ENCODE measurements at regions not wholly inside any gene's neighbourhood (a gene's known extent, or its start where the extent isn't known, plus 50 kb on each side); places are given as distances from the start of the nearest gene placed in this dataset.

GRCh38 chr18:32851936-32852335 lies 79.1 kb upstream of the KLHL14 start:
- H2BK15ac ChIP-seq (ENCODE audit: low read length) = no peak overlapping the region
- H2AK5ac ChIP-seq (ENCODE audit: low read depth, low read length) = no peak overlapping the region

DNA sequence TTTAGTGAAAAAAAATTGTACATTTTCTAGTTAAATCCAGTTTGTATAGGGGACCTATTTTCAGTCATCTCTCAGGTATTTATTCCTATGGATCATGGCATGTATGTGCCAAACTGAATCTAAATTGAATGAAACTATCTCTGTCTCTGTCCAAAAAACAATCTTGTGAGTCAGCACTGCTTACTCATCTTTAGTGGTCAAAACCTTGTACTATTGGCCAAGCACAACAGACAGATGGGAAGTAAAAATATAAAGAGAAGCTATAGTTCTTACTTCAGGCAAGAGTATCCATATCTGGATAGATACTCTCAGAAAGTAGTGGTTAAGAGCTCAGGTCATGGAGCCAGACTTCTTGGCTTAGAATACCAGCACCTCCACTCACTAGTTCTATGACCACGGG lies 76.0 kb upstream of the KLHL14 start:
- H3K14ac ChIP-seq (ENCODE audit: low read length) = no peak overlapping the region
- no peaks in the 10 kb centered on the region for H3K36me3 ChIP-seq (replicated peaks in 1 of 2; ENCODE audit: control insufficient read depth in 2 of 2, insufficient read depth in 2 of 2, low read length in 2 of 2)
- no peak overlapping the region for H2BK5ac ChIP-seq (ENCODE audit: low read length)
- no peak overlapping the region for H3K9ac ChIP-seq (ENCODE audit: low read depth, low read length, poor library complexity)
- no peak overlapping the region for H3K4me3 ChIP-seq (ENCODE audit: low read length in 2 of 2)
- H3K4ac ChIP-seq (ENCODE audit: low read length) = no peak overlapping the region
- no peak overlapping the region for H2BK15ac ChIP-seq (ENCODE audit: low read length)
- H3K4me2 ChIP-seq (ENCODE audit: insufficient read depth, low read length, poor library complexity, severe bottlenecking) = no peak overlapping the region
- H3K4me1 ChIP-seq (ENCODE audit: control insufficient read depth in 2 of 2, insufficient read depth in 1 of 2, low read depth in 1 of 2, low read length in 2 of 2) = peaks cover 2 to 6% of the 10 kb centered on the region in 2 donors
- H3K27me3 ChIP-seq (ENCODE audit: control insufficient read depth in 3 of 3, insufficient read depth in 3 of 3, low read depth in 1 of 3, low read length in 3 of 3) = no peaks in the 10 kb centered on the region
- H3K18ac ChIP-seq (ENCODE audit: low read length) = no peak overlapping the region
- WGBS, 2 donors (ENCODE audit: extremely low coverage in 2 of 2, insufficient read length in 2 of 2, insufficient replicate concordance in 1 of 2) = no CpG with 5 or more reads among the region's 1 CpG
- peaks cover 0 to 12% of the 10 kb centered on the region in 2 donors for H3K9me3 ChIP-seq (replicated peaks in 1 of 2; ENCODE audit: control insufficient read depth in 2 of 2, insufficient read depth in 1 of 2, low read depth in 1 of 2, low read length in 2 of 2)
- H2BK120ac ChIP-seq (ENCODE audit: low read depth, low read length) = no peak overlapping the region
- no peak overlapping the region for H3K27ac ChIP-seq (replicated peaks; ENCODE audit: low read length)
- no peak overlapping the region for H2AK5ac ChIP-seq (ENCODE audit: low read depth, low read length)
- H4K91ac ChIP-seq (ENCODE audit: low read depth, low read length, poor library complexity) = no peak overlapping the region
- H2BK12ac ChIP-seq (ENCODE audit: low read length) = no peak overlapping the region
- no peak for DNase-seq (ENCODE audit: low spot score)
- no peak overlapping the region for H3K23ac ChIP-seq (ENCODE audit: low read depth, low read length, poor library complexity)
- H3K79me1 ChIP-seq (ENCODE audit: low read depth, low read length) = no peaks in the 10 kb centered on the region
- H4K8ac ChIP-seq (ENCODE audit: low read depth, low read length) = no peak overlapping the region
- H2AFZ ChIP-seq (ENCODE audit: low read length) = no peak overlapping the region

More at GRCh38 chr18:32851936-32852335, 79.1 kb upstream of the KLHL14 start:
- no peaks in the 10 kb centered on the region for H3K27me3 ChIP-seq (ENCODE audit: control insufficient read depth in 3 of 3, insufficient read depth in 3 of 3, low read depth in 1 of 3, low read length in 3 of 3)
- DNase-seq (ENCODE audit: low spot score) = no peak
- H3K23ac ChIP-seq (ENCODE audit: low read depth, low read length, poor library complexity) = no peak overlapping the region
- no peak overlapping the region for H3K18ac ChIP-seq (ENCODE audit: low read length)
- no peak overlapping the region for H3K4me3 ChIP-seq (ENCODE audit: low read length in 2 of 2)
- H2BK120ac ChIP-seq (ENCODE audit: low read depth, low read length) = no peak overlapping the region
- no peak overlapping the region for H2BK12ac ChIP-seq (ENCODE audit: low read length)
- H3K27ac ChIP-seq (replicated peaks; ENCODE audit: low read length) = no peak overlapping the region
- no peaks in the 10 kb centered on the region for H3K79me1 ChIP-seq (ENCODE audit: low read depth, low read length)
- peaks cover 2 to 6% of the 10 kb centered on the region in 2 donors for H3K4me1 ChIP-seq (ENCODE audit: control insufficient read depth in 2 of 2, insufficient read depth in 1 of 2, low read depth in 1 of 2, low read length in 2 of 2)
- H4K91ac ChIP-seq (ENCODE audit: low read depth, low read length, poor library complexity) = no peak overlapping the region
- H3K4ac ChIP-seq (ENCODE audit: low read length) = no peak overlapping the region
- H4K8ac ChIP-seq (ENCODE audit: low read depth, low read length) = no peak overlapping the region
- H3K9ac ChIP-seq (ENCODE audit: low read depth, low read length, poor library complexity) = no peak overlapping the region
- no peak overlapping the region for H2AFZ ChIP-seq (ENCODE audit: low read length)
- H3K36me3 ChIP-seq (replicated peaks in 1 of 2; ENCODE audit: control insufficient read depth in 2 of 2, insufficient read depth in 2 of 2, low read length in 2 of 2) = no peaks in the 10 kb centered on the region
- peaks cover 0 to 12% of the 10 kb centered on the region in 2 donors for H3K9me3 ChIP-seq (replicated peaks in 1 of 2; ENCODE audit: control insufficient read depth in 2 of 2, insufficient read depth in 1 of 2, low read depth in 1 of 2, low read length in 2 of 2)
- no peak overlapping the region for H3K14ac ChIP-seq (ENCODE audit: low read length)
- no peak overlapping the region for H2BK5ac ChIP-seq (ENCODE audit: low read length)
- H3K4me2 ChIP-seq (ENCODE audit: insufficient read depth, low read length, poor library complexity, severe bottlenecking) = no peak overlapping the region

DNA sequence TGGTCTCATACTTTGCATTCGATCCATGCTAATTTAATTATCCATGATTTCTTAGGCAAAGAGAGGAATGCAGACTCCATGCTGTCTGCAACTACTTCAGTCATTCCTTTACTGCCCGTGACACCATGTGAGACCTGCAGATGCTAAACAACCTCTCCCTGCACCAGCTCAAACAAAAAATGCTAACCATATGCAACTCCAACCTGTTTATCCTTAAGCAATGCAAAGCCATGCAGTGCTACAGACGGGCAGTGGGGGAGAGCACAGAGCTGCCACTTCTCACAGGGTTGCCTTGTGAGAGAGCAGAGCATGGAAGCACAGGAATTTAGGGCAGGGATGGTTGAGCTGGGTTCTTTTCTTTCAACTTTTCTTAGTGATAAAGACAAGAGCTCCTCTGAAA lies 74.9 kb upstream of the KLHL14 start:
- Histone ChIP-seq H3K9ac (ENCODE audit: low read depth, low read length, poor library complexity) (no peak overlapping the region), H2BK12ac (ENCODE audit: low read length) (no peak overlapping the region), H4K91ac (ENCODE audit: low read depth, low read length, poor library complexity) (no peak overlapping the region), H2AK5ac (ENCODE audit: low read depth, low read length) (no peak overlapping the region), H3K9me3 (replicated peaks in 1 of 2; ENCODE audit: control insufficient read depth in 2 of 2, insufficient read depth in 1 of 2, low read depth in 1 of 2, low read length in 2 of 2) (peaks cover 0 to 19% of the 10 kb centered on the region in 2 donors), H2BK5ac (ENCODE audit: low read length) (no peak overlapping the region), H3K27me3 (ENCODE audit: control insufficient read depth in 3 of 3, insufficient read depth in 3 of 3, low read depth in 1 of 3, low read length in 3 of 3) (no peaks in the 10 kb centered on the region), H3K4me3 (ENCODE audit: low read length in 2 of 2) (no peak overlapping the region), H2BK120ac (ENCODE audit: low read depth, low read length) (no peak overlapping the region), H4K8ac (ENCODE audit: low read depth, low read length) (no peak overlapping the region), H2AFZ (ENCODE audit: low read length) (peak overlapping the region; percentile 72), H3K27ac (replicated peaks; ENCODE audit: low read length) (no peak overlapping the region), H2BK15ac (ENCODE audit: low read length) (no peak overlapping the region), H3K4me1 (ENCODE audit: control insufficient read depth in 2 of 2, insufficient read depth in 1 of 2, low read depth in 1 of 2, low read length in 2 of 2) (peaks cover 2 to 6% of the 10 kb centered on the region in 2 donors), H3K79me1 (ENCODE audit: low read depth, low read length) (no peaks in the 10 kb centered on the region), H3K14ac (ENCODE audit: low read length) (no peak overlapping the region), H3K4me2 (ENCODE audit: insufficient read depth, low read length, poor library complexity, severe bottlenecking) (no peak overlapping the region), H3K4ac (ENCODE audit: low read length) (no peak overlapping the region), H3K23ac (ENCODE audit: low read depth, low read length, poor library complexity) (no peak overlapping the region), H3K18ac (ENCODE audit: low read length) (no peak overlapping the region), H3K36me3 (replicated peaks in 1 of 2; ENCODE audit: control insufficient read depth in 2 of 2, insufficient read depth in 2 of 2, low read length in 2 of 2) (no peaks in the 10 kb centered on the region)
- WGBS, 2 donors (ENCODE audit: extremely low coverage in 2 of 2, insufficient read length in 2 of 2, insufficient replicate concordance in 1 of 2) = no CpG with 5 or more reads among the region's 3 CpGs
- DNase-seq (ENCODE audit: low spot score) = peak; percentile 36

DNA sequence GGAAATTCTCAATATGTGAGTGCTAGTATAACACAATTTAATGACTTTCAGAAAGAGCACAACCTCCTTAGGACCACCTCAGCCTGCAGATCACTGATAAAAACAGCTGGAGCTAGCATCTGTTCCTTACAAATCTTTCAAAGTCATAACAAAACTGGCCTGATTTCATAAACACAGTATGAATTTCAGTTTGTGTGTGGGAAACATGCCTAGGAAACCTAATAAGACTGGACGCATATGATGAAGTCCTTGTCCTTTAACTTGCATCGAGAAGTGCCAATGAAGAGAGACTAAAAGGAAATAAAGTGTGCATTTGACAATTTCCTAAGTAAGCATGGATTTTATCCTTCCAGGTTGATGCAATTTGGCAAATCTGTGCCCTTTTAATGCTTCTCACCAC lies 74.1 kb upstream of the KLHL14 start:
- Histone ChIP-seq H3K79me1 (ENCODE audit: low read depth, low read length) (no peaks in the 10 kb centered on the region), H2AFZ (ENCODE audit: low read length) (no peak overlapping the region), H3K36me3 (replicated peaks in 1 of 2; ENCODE audit: control insufficient read depth in 2 of 2, insufficient read depth in 2 of 2, low read length in 2 of 2) (no peaks in the 10 kb centered on the region), H3K9me3 (replicated peaks in 1 of 2; ENCODE audit: control insufficient read depth in 2 of 2, insufficient read depth in 1 of 2, low read depth in 1 of 2, low read length in 2 of 2) (peaks cover 0 to 20% of the 10 kb centered on the region in 2 donors), H2AK5ac (ENCODE audit: low read depth, low read length) (no peak overlapping the region), H2BK15ac (ENCODE audit: low read length) (no peak overlapping the region), H3K23ac (ENCODE audit: low read depth, low read length, poor library complexity) (no peak overlapping the region), H2BK120ac (ENCODE audit: low read depth, low read length) (no peak overlapping the region), H3K14ac (ENCODE audit: low read length) (no peak overlapping the region), H4K91ac (ENCODE audit: low read depth, low read length, poor library complexity) (no peak overlapping the region), H3K9ac (ENCODE audit: low read depth, low read length, poor library complexity) (no peak overlapping the region), H4K8ac (ENCODE audit: low read depth, low read length) (no peak overlapping the region), H2BK12ac (ENCODE audit: low read length) (no peak overlapping the region), H3K27me3 (ENCODE audit: control insufficient read depth in 3 of 3, insufficient read depth in 3 of 3, low read depth in 1 of 3, low read length in 3 of 3) (no peaks in the 10 kb centered on the region), H3K4me2 (ENCODE audit: insufficient read depth, low read length, poor library complexity, severe bottlenecking) (no peak overlapping the region), H2BK5ac (ENCODE audit: low read length) (no peak overlapping the region), H3K4me3 (ENCODE audit: low read length in 2 of 2) (no peak overlapping the region), H3K4ac (ENCODE audit: low read length) (no peak overlapping the region), H3K27ac (replicated peaks; ENCODE audit: low read length) (no peak overlapping the region), H3K4me1 (ENCODE audit: control insufficient read depth in 2 of 2, insufficient read depth in 1 of 2, low read depth in 1 of 2, low read length in 2 of 2) (peaks cover 2 to 6% of the 10 kb centered on the region in 2 donors), H3K18ac (ENCODE audit: low read length) (no peak overlapping the region)
- DNase-seq (ENCODE audit: low spot score) = no peak
- no CpG with 5 or more reads among the region's 2 CpGs for WGBS, 2 donors (ENCODE audit: extremely low coverage in 2 of 2, insufficient read length in 2 of 2, insufficient replicate concordance in 1 of 2)
